HEK293 (cell line): ENCODE measurements at regions not wholly inside any gene's neighbourhood (a gene's known extent, or its start where the extent isn't known, plus 50 kb on each side); places are given as distances from the start of the nearest gene placed in this dataset.

ENCODE experiments used
- CTCF ChIA-PET: fragments of 350-600 bp; formaldehyde crosslinking; extraction: SDS; loops from one replicate; lab custom pipeline; 2021; ENCODE audit warnings: antibody characterized with exemption; lab: Yijun Ruan, JAX
- POLR2A ChIA-PET: fragments of 300-600 bp; formaldehyde crosslinking; extraction: SDS; loops from one replicate; lab custom pipeline; 2020; ENCODE audit warnings: antibody characterized with exemption, inconsistent platforms; lab: Yijun Ruan, JAX
- H3K27ac ChIP-seq: fragments of 200-500 bp; sonication (Bioruptor generic); 2 replicates; pipeline ENCODE4 v1.5.1; 2014; ENCODE audit warnings: low read depth, low read length, control low read depth, inconsistent platforms; ENCODE audit errors: extremely low read depth
- H3K36me3 ChIP-seq, 2 experiments: fragments of 200-500 bp in 1 of 2; sonication (Bioruptor generic) in 1 of 2; 1 replicate in 1 of 2; 2 replicates in 1 of 2; pipeline ENCODE4 v1.5.1; 2014 to 2017; ENCODE audit warnings: inconsistent platforms in 2 of 2, low read length in 2 of 2; ENCODE audit not compliant: control insufficient read depth in 2 of 2, insufficient read depth in 1 of 2
- H3K4me1 ChIP-seq: fragments of 200-500 bp; sonication (Bioruptor generic); 2 replicates; pipeline ENCODE4 v1.5.1; 2014; ENCODE audit warnings: mild to moderate bottlenecking, low read length, inconsistent platforms; ENCODE audit not compliant: control insufficient read depth, insufficient read depth
- H3K4me3 ChIP-seq: 2 replicates; pipeline ENCODE4 v1.5.1; 2011; ENCODE audit warnings: low read depth, mild to moderate bottlenecking, control low read depth, low read length, moderate library complexity
- H3K9me3 ChIP-seq: fragments of 200-500 bp; sonication (Bioruptor generic); 2 replicates; pipeline ENCODE4 v1.5.1; 2014; ENCODE audit warnings: low read depth, low read length, inconsistent platforms; ENCODE audit not compliant: control insufficient read depth, insufficient read depth
- KLF16 ChIP-seq: fragments of 450-650 bp; formaldehyde crosslinking; IDR thresholded peaks from 2 replicates; pipeline ENCODE4 v1.5.1; 2017; ENCODE audit warnings: missing biosample characterization, missing genetic modification characterization
- KLF7 ChIP-seq: fragments of 450-650 bp; formaldehyde crosslinking; IDR thresholded peaks from 2 replicates; pipeline ENCODE4 v1.5.1; 2016; ENCODE audit warnings: missing biosample characterization, missing genetic modification characterization, borderline replicate concordance
- ZBTB20 ChIP-seq: fragments of 450-650 bp; formaldehyde crosslinking; IDR thresholded peaks from 2 replicates; pipeline ENCODE4 v1.5.1; 2016; ENCODE audit warnings: missing biosample characterization, missing genetic modification characterization
- ZNF146 ChIP-seq: fragments of 450-650 bp; formaldehyde crosslinking; IDR thresholded peaks from 2 replicates; pipeline ENCODE4 v1.5.1; 2016; ENCODE audit warnings: missing biosample characterization, missing genetic modification characterization
- ZNF175 ChIP-seq: fragments of 450-650 bp; formaldehyde crosslinking; IDR thresholded peaks from 2 replicates; pipeline ENCODE4 v1.5.1; 2016; ENCODE audit warnings: missing biosample characterization, missing genetic modification characterization
- ZNF223 ChIP-seq: fragments of 450-650 bp; formaldehyde crosslinking; IDR thresholded peaks from 2 replicates; pipeline ENCODE4 v1.5.1; 2016; ENCODE audit warnings: missing biosample characterization, missing genetic modification characterization
- ZNF423 ChIP-seq: fragments of 450-650 bp; formaldehyde crosslinking; IDR thresholded peaks from 2 replicates; pipeline ENCODE4 v1.5.1; 2016; ENCODE audit warnings: missing biosample characterization, missing genetic modification characterization
- ZNF629 ChIP-seq: fragments of 450-650 bp; formaldehyde crosslinking; IDR thresholded peaks from 2 replicates; pipeline ENCODE4 v1.5.1; 2017; ENCODE audit warnings: missing biosample characterization, missing genetic modification characterization
- ZNF692 ChIP-seq: fragments of 450-650 bp; formaldehyde crosslinking; IDR thresholded peaks from 2 replicates; pipeline ENCODE4 v1.5.1; 2016; ENCODE audit warnings: missing biosample characterization, missing genetic modification characterization
- ZSCAN18 ChIP-seq: fragments of 450-650 bp; formaldehyde crosslinking; IDR thresholded peaks from 2 replicates; pipeline ENCODE4 v1.5.1; 2016; ENCODE audit warnings: missing biosample characterization, missing genetic modification characterization
- TF ChIP-seq, protein P1 (sequence below): fragments of 450-650 bp; formaldehyde crosslinking; IDR thresholded peaks from 2 replicates; pipeline ENCODE4 v1.5.1; 2016; ENCODE audit warnings: missing biosample characterization, missing genetic modification characterization
- TF ChIP-seq, protein P2 (sequence below): fragments of 450-650 bp; formaldehyde crosslinking; IDR thresholded peaks from 2 replicates; pipeline ENCODE4 v1.5.1; 2016; ENCODE audit warnings: missing biosample characterization, missing genetic modification characterization
- TF ChIP-seq, protein P3 (sequence below): fragments of 450-650 bp; formaldehyde crosslinking; conservative IDR thresholded peaks from 2 replicates; pipeline ENCODE4 v1.5.1; 2016; ENCODE audit warnings: low read depth, missing biosample characterization, missing genetic modification characterization
- TF ChIP-seq, protein P4 (sequence below): fragments of 450-650 bp; formaldehyde crosslinking; IDR thresholded peaks from 2 replicates; pipeline ENCODE4; 2016; ENCODE audit warnings: missing biosample characterization, missing genetic modification characterization
- TF ChIP-seq, protein P5 (sequence below): fragments of 450-650 bp; formaldehyde crosslinking; IDR thresholded peaks from 2 replicates; pipeline ENCODE4 v1.5.0; 2017; ENCODE audit warnings: missing biosample characterization, missing genetic modification characterization, borderline replicate concordance

DNA sequence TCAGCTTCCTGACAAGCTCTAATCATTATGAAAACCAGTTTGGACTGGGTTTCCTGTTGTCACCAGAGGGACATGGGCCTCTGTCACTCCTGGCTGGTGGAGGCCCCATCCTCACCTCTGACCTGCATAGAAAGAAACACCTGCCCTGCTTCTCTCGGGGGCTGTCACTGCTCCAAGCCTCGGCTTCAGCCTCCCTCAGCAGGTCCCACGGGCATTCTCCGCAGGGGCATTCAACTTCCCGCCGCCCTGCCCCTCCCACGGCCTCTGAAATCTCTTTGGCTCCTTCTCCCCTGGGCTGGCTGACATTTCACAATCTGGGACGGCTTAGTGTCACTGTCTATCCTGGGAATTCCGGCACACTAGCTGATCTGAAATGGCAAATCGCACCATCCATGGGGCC lies 257.9 kb downstream of the CTTN start (continued):
- TF ChIP-seq, protein P1, sequence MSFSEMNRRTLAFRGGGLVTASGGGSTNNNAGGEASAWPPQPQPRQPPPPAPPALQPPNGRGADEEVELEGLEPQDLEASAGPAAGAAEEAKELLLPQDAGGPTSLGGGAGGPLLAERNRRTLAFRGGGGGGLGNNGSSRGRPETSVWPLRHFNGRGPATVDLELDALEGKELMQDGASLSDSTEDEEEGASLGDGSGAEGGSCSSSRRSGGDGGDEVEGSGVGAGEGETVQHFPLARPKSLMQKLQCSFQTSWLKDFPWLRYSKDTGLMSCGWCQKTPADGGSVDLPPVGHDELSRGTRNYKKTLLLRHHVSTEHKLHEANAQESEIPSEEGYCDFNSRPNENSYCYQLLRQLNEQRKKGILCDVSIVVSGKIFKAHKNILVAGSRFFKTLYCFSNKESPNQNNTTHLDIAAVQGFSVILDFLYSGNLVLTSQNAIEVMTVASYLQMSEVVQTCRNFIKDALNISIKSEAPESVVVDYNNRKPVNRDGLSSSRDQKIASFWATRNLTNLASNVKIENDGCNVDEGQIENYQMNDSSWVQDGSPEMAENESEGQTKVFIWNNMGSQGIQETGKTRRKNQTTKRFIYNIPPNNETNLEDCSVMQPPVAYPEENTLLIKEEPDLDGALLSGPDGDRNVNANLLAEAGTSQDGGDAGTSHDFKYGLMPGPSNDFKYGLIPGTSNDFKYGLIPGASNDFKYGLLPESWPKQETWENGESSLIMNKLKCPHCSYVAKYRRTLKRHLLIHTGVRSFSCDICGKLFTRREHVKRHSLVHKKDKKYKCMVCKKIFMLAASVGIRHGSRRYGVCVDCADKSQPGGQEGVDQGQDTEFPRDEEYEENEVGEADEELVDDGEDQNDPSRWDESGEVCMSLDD (tag by site-specific recombination), result no peak
- TF ChIP-seq KLF7 (tag by site-specific recombination) (no peak), ZNF175 (tag by site-specific recombination) (no peak), ZBTB20 (no peak), ZNF423 (tag by site-specific recombination) (no peak), ZNF146 (tag by site-specific recombination) (no peak)
- TF ChIP-seq, protein P2, sequence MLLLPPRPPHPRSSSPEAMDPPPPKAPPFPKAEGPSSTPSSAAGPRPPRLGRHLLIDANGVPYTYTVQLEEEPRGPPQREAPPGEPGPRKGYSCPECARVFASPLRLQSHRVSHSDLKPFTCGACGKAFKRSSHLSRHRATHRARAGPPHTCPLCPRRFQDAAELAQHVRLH (tag by site-specific recombination), result no peak
- TF ChIP-seq, protein P3, sequence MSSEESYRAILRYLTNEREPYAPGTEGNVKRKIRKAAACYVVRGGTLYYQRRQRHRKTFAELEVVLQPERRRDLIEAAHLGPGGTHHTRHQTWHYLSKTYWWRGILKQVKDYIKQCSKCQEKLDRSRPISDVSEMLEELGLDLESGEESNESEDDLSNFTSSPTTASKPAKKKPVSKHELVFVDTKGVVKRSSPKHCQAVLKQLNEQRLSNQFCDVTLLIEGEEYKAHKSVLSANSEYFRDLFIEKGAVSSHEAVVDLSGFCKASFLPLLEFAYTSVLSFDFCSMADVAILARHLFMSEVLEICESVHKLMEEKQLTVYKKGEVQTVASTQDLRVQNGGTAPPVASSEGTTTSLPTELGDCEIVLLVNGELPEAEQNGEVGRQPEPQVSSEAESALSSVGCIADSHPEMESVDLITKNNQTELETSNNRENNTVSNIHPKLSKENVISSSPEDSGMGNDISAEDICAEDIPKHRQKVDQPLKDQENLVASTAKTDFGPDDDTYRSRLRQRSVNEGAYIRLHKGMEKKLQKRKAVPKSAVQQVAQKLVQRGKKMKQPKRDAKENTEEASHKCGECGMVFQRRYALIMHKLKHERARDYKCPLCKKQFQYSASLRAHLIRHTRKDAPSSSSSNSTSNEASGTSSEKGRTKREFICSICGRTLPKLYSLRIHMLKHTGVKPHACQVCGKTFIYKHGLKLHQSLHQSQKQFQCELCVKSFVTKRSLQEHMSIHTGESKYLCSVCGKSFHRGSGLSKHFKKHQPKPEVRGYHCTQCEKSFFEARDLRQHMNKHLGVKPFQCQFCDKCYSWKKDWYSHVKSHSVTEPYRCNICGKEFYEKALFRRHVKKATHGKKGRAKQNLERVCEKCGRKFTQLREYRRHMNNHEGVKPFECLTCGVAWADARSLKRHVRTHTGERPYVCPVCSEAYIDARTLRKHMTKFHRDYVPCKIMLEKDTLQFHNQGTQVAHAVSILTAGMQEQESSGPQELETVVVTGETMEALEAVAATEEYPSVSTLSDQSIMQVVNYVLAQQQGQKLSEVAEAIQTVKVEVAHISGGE, result no peak
- TF ChIP-seq, protein P4, sequence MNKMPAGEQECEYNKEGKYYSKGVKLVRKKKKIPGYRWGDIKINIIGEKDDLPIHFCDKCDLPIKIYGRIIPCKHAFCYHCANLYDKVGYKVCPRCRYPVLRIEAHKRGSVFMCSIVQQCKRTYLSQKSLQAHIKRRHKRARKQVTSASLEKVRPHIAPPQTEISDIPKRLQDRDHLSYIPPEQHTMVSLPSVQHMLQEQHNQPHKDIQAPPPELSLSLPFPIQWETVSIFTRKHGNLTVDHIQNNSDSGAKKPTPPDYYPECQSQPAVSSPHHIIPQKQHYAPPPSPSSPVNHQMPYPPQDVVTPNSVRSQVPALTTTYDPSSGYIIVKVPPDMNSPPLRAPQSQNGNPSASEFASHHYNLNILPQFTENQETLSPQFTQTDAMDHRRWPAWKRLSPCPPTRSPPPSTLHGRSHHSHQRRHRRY, result no peak
- TF ChIP-seq, protein P5, sequence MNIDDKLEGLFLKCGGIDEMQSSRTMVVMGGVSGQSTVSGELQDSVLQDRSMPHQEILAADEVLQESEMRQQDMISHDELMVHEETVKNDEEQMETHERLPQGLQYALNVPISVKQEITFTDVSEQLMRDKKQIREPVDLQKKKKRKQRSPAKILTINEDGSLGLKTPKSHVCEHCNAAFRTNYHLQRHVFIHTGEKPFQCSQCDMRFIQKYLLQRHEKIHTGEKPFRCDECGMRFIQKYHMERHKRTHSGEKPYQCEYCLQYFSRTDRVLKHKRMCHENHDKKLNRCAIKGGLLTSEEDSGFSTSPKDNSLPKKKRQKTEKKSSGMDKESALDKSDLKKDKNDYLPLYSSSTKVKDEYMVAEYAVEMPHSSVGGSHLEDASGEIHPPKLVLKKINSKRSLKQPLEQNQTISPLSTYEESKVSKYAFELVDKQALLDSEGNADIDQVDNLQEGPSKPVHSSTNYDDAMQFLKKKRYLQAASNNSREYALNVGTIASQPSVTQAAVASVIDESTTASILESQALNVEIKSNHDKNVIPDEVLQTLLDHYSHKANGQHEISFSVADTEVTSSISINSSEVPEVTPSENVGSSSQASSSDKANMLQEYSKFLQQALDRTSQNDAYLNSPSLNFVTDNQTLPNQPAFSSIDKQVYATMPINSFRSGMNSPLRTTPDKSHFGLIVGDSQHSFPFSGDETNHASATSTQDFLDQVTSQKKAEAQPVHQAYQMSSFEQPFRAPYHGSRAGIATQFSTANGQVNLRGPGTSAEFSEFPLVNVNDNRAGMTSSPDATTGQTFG (tag by site-specific recombination), result no peak
- TF ChIP-seq, all 188 proteins: peak for 0

DNA sequence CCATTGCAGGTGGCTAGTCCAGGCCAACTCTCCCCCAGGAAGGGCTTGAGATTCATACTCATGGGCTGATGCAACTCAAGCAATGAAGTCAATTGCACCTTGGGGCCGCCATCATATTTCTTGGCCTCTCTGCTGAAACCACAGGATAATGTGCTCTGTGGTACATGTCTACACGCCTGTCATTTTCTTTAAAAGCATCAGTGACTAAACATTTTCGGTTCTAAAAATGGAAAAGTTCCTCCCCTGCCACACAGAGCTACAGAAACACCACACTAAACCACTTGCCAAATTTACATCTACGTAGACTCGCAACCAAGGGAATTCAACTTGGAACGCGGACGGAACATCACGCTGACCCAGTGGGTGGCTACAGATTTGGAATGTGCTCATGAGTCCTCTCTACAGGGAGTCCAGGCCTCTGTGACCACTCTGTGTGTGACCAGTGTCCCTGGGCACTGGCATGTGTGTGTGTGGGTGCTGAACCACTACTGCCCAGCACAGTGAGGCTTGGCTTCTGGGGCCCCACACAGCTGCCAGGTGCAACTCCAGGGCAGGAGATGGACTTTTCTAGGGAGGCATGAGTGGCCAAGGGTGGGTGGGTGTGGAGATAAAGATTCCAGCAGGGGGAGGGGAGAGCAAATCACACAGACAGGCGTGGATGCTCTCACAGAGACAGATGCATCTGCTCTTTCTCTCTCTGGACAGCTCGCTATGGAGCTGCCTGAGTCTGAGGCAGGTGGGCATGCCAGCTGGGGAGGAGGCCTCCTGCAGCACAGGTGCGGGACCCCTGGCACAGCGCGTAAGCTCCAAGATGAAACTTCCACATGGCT lies 261.9 kb downstream of the CTTN start:
- Histone ChIP-seq H3K9me3 (no peaks in the 10 kb centered on the region), H3K36me3 (no peaks in the 10 kb centered on the region), H3K4me3 (no peak overlapping the region), H3K4me1 (no peaks in the 10 kb centered on the region), H3K27ac (no peak overlapping the region)
- ChIA-PET CTCF (interaction anchor here (0.6 kb wide), 1 partner anchor 191 kb away, joined by 3 read pairs; no protein-coding TSS in a partner anchor), POLR2A (no interaction called here)
- TF ChIP-seq ZSCAN18 (tag by site-specific recombination), result no peak
- no peak for TF ChIP-seq ZNF692 (tag by site-specific recombination)
- TF ChIP-seq KLF16 (tag by site-specific recombination), result no peak
- TF ChIP-seq ZNF629 (tag by site-specific recombination), result no peak
- TF ChIP-seq, protein P5 (tag by site-specific recombination), result no peak
- TF ChIP-seq ZNF223, result no peak
